Fibroblast of lung (primary cell): ENCODE measurements at regions not wholly inside any gene's neighbourhood (a gene's known extent, or its start where the extent isn't known, plus 50 kb on each side); places are given as distances from the start of the nearest gene placed in this dataset.

Experiments
- CTCF ChIP-seq, 2 donors: IDR thresholded peaks in 1 of 2; conservative IDR thresholded peaks in 1 of 2; 1 replicate in 1 of 2; 2 replicates in 1 of 2; pipeline ENCODE4 v1.5.1; 2011 to 2012; ENCODE audit warnings: low read length in 2 of 2, control low read depth in 1 of 2, inconsistent platforms in 1 of 2, low read depth in 1 of 2, mild to moderate bottlenecking in 1 of 2
- EZH2 ChIP-seq: IDR thresholded peaks from 2 replicates; pipeline ENCODE4 v1.5.1; 2012; ENCODE audit warnings: low read length, control low read depth, mild to moderate bottlenecking; ENCODE audit errors: missing control alignments

GRCh38 chr6:140572867-140573266 lies 1198.4 kb upstream of the CITED2 start:
- TF ChIP-seq EZH2 (no peak), CTCF (conservative IDR thresholded peaks at IDR 0.05 in 1 of 2, IDR thresholded peaks at IDR 0.05 in 1 of 2; ENCODE audit: low read depth in 1 of 2, low read length in 2 of 2) (no peak)
